Loucy (cell line): ENCODE measurements at regions not wholly inside any gene's neighbourhood (a gene's known extent, or its start where the extent isn't known, plus 50 kb on each side); places are given as distances from the start of the nearest gene placed in this dataset.

ENCODE experiments used
- CTCF ChIP-seq: fragments of 200-600 bp; sonication (generic); conservative IDR thresholded peaks from 2 replicates; pipeline ENCODE4 v1.5.1; 2014; ENCODE audit warnings: mild to moderate bottlenecking, antibody characterized with exemption, low read length
- EZH2phosphoT487 ChIP-seq: fragments of 200-600 bp; IDR thresholded peaks from 2 replicates; pipeline ENCODE4 v1.6.1; 2018; ENCODE audit warnings: antibody characterized with exemption, mild to moderate bottlenecking, moderate library complexity, borderline replicate concordance

- TF ChIP-seq CTCF (no peak), EZH2phosphoT487 (no peak)
These were observed 399.5 kb upstream of the RAB6C start for GRCh38 chr2:129580001-129580400.
